K562 (cell line): ENCODE measurements at regions not wholly inside any gene's neighbourhood (a gene's known extent, or its start where the extent isn't known, plus 50 kb on each side); places are given as distances from the start of the nearest gene placed in this dataset.
A peak's percentile ranks its signal among the peaks of the same experiment; 100 is the strongest.

Experiments
- CBX8 ChIP-seq: fragments of 200-600 bp; sonication (generic); IDR thresholded peaks from 2 replicates; pipeline ENCODE4 v1.6.1; 2012; ENCODE audit warnings: borderline replicate concordance, mixed run types, low read depth, mild to moderate bottlenecking, moderate library complexity, mixed read lengths, low read length, control low read depth, inconsistent platforms; ENCODE audit not compliant: poor library complexity, severe bottlenecking; ENCODE audit errors: extremely low read depth
- CHCHD3 ChIP-seq: fragments of 250-450 bp; sonication (Bioruptor Pico); IDR thresholded peaks from 2 replicates; pipeline ENCODE4 v2.1.2; 2022; ENCODE audit warnings: mild to moderate bottlenecking
- ELF1 ChIP-seq: fragments of 200-800 bp; sonication (Bioruptor generic); IDR thresholded peaks from 2 replicates; pipeline ENCODE4 v1.6.1; 2016; ENCODE audit warnings: missing genetic modification characterization, missing compliant biosample characterization
- ELF2 ChIP-seq: fragments of 250-450 bp; sonication (Bioruptor Pico); IDR thresholded peaks from 2 replicates; pipeline ENCODE4 v1.5.0; 2021; ENCODE audit warnings: mild to moderate bottlenecking
- KAT2B ChIP-seq: IDR thresholded peaks from one replicate; pipeline ENCODE4 v1.6.1; 2012; ENCODE audit warnings: low read depth, mild to moderate bottlenecking, control low read depth, inconsistent platforms, low read length, moderate library complexity
- KHSRP ChIP-seq: fragments of 450-650 bp; IDR thresholded peaks from 2 replicates; pipeline ENCODE4 v1.6.1; 2017
- LCOR ChIP-seq: sonication (generic); formaldehyde crosslinking; IDR thresholded peaks from 2 replicates; pipeline ENCODE4 v1.8.0; 2022; ENCODE audit warnings: mild to moderate bottlenecking, missing genetic modification reagents
- LEF1 ChIP-seq: fragments of 450-650 bp; IDR thresholded peaks from 2 replicates; pipeline ENCODE4 v1.6.1; 2016; ENCODE audit warnings: mild to moderate bottlenecking
- MAZ ChIP-seq, 2 experiments: fragments of 450-650 bp in 1 of 2; sonication (generic) in 1 of 2; formaldehyde crosslinking; IDR thresholded peaks in 1 of 2; conservative IDR thresholded peaks in 1 of 2; 2 replicates each; pipeline versions ENCODE4 v1.4.0 to v1.5.0; 2020; ENCODE audit warnings: mild to moderate bottlenecking in 1 of 2, missing genetic modification reagents in 1 of 2
- RBM17 ChIP-seq: fragments of 200-400 bp; formaldehyde crosslinking; IDR thresholded peaks from 2 replicates; pipeline ENCODE4 v1.6.1; 2017; ENCODE audit warnings: low read depth, mild to moderate bottlenecking, low read length, borderline replicate concordance
- TFAM ChIP-seq: fragments of 250-450 bp; sonication (Bioruptor Pico); conservative IDR thresholded peaks from 2 replicates; pipeline ENCODE4 v1.5.0; 2021; ENCODE audit warnings: mild to moderate bottlenecking, moderate library complexity
- ZFP1 ChIP-seq: fragments of 450-650 bp; formaldehyde crosslinking; IDR thresholded peaks from 2 replicates; pipeline ENCODE4 v1.4.0; 2020; ENCODE audit warnings: mild to moderate bottlenecking, mixed read lengths
- ZNF263 ChIP-seq: sonication (generic); formaldehyde crosslinking; IDR thresholded peaks from 2 replicates; pipeline ENCODE4 v1.8.0; 2022; ENCODE audit warnings: mild to moderate bottlenecking, missing genetic modification reagents, borderline replicate concordance
- ZNF589 ChIP-seq: fragments of 200-800 bp; sonication (Bioruptor generic); IDR thresholded peaks from 2 replicates; pipeline ENCODE4 v1.6.1; 2016; ENCODE audit warnings: low read depth, missing genetic modification characterization, missing compliant biosample characterization
- TF ChIP-seq, protein P1 (sequence below): sonication (generic); formaldehyde crosslinking; IDR thresholded peaks from 2 replicates; pipeline ENCODE4 v1.8.0; 2023; ENCODE audit warnings: missing genetic modification reagents, mild to moderate bottlenecking, borderline replicate concordance
- TF ChIP-seq, protein P2 (sequence below): fragments of 250-450 bp; sonication (Bioruptor Pico); IDR thresholded peaks from 2 replicates; pipeline ENCODE4 v1.8.0; 2022; ENCODE audit warnings: moderate library complexity, mild to moderate bottlenecking, inconsistent platforms
- TF ChIP-seq, protein P3 (sequence below): fragments of 450-650 bp; formaldehyde crosslinking; IDR thresholded peaks from 2 replicates; pipeline ENCODE4 v1.4.0; 2020; ENCODE audit warnings: mild to moderate bottlenecking, mixed read lengths

DNA sequence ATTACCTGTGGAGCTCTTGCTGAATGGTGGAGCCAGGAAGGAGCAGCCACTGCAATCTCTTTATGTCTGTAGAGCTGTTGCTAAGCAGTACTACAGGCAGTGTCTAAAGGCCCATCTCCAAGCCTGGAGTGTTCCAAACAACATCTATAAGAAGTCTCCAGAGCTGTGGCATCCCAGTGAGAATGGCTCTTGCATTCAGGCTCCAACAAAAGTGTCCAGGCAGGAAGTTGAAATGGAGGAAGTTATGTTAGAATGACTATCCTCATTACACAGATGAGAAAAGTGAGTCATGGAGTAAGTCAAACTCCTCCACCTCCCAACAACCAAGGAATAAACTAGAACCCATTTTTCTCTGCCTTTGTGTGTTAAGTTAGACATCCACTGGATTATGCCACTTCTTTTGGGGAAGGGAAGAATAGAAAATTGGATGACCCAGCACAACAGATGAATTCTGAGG, 288.5 kb upstream of the STXBP5 start (continued):
- TF ChIP-seq, protein P1, sequence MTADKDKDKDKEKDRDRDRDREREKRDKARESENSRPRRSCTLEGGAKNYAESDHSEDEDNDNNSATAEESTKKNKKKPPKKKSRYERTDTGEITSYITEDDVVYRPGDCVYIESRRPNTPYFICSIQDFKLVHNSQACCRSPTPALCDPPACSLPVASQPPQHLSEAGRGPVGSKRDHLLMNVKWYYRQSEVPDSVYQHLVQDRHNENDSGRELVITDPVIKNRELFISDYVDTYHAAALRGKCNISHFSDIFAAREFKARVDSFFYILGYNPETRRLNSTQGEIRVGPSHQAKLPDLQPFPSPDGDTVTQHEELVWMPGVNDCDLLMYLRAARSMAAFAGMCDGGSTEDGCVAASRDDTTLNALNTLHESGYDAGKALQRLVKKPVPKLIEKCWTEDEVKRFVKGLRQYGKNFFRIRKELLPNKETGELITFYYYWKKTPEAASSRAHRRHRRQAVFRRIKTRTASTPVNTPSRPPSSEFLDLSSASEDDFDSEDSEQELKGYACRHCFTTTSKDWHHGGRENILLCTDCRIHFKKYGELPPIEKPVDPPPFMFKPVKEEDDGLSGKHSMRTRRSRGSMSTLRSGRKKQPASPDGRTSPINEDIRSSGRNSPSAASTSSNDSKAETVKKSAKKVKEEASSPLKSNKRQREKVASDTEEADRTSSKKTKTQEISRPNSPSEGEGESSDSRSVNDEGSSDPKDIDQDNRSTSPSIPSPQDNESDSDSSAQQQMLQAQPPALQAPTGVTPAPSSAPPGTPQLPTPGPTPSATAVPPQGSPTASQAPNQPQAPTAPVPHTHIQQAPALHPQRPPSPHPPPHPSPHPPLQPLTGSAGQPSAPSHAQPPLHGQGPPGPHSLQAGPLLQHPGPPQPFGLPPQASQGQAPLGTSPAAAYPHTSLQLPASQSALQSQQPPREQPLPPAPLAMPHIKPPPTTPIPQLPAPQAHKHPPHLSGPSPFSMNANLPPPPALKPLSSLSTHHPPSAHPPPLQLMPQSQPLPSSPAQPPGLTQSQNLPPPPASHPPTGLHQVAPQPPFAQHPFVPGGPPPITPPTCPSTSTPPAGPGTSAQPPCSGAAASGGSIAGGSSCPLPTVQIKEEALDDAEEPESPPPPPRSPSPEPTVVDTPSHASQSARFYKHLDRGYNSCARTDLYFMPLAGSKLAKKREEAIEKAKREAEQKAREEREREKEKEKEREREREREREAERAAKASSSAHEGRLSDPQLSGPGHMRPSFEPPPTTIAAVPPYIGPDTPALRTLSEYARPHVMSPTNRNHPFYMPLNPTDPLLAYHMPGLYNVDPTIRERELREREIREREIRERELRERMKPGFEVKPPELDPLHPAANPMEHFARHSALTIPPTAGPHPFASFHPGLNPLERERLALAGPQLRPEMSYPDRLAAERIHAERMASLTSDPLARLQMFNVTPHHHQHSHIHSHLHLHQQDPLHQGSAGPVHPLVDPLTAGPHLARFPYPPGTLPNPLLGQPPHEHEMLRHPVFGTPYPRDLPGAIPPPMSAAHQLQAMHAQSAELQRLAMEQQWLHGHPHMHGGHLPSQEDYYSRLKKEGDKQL: no peak
- peak in 1 of 2 experiments; percentile 62; a peak in 2 of 4 replicates for TF ChIP-seq MAZ (CRISPR knock-in tag; conservative IDR thresholded peaks at IDR 0.05 in 1 of 2, IDR thresholded peaks at IDR 0.05 in 1 of 2)
- TF ChIP-seq, protein P2, sequence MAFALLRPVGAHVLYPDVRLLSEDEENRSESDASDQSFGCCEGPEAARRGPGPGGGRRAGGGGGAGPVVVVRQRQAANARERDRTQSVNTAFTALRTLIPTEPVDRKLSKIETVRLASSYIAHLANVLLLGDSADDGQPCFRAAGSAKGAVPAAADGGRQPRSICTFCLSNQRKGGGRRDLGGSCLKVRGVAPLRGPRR: no peak
- no peak for TF ChIP-seq CBX8
- TF ChIP-seq ELF1 (tag): no peak
- no peak for TF ChIP-seq KAT2B
- no peak for TF ChIP-seq CHCHD3 (CRISPR knock-in tag)
- TF ChIP-seq, protein P3, sequence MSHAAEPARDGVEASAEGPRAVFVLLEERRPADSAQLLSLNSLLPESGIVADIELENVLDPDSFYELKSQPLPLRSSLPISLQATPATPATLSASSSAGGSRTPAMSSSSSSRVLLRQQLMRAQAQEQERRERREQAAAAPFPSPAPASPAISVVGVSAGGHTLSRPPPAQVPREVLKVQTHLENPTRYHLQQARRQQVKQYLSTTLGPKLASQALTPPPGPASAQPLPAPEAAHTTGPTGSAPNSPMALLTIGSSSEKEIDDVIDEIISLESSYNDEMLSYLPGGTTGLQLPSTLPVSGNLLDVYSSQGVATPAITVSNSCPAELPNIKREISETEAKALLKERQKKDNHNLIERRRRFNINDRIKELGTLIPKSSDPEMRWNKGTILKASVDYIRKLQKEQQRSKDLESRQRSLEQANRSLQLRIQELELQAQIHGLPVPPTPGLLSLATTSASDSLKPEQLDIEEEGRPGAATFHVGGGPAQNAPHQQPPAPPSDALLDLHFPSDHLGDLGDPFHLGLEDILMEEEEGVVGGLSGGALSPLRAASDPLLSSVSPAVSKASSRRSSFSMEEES (CRISPR knock-in tag): no peak; the same call in 1 of the 2 replicates
- TF ChIP-seq ZNF589 (CRISPR knock-in tag): peak; percentile 69; the same call in 1 of the 2 replicates
- TF ChIP-seq LEF1: no peak
- no peak for TF ChIP-seq TFAM
- no peak for TF ChIP-seq RBM17
- no peak for TF ChIP-seq ZNF263
- TF ChIP-seq ELF2 (CRISPR knock-in tag): no peak
- no peak for TF ChIP-seq KHSRP
- TF ChIP-seq LCOR (CRISPR knock-in tag): no peak
- 0 out of 2 replicates have a peak, but pooled peaks have one; percentile 15 for TF ChIP-seq ZFP1 (CRISPR knock-in tag)
